Upper lobe of left lung (tissue), 6 donors: ENCODE measurements at regions not wholly inside any gene's neighbourhood (a gene's known extent, or its start where the extent isn't known, plus 50 kb on each side); places are given as distances from the start of the nearest gene placed in this dataset.

Experiments
- ATAC-seq, 2 donors: fragments of 200-7000 bp; cut with Tn5 transposase; one replicate each; pipeline ENCODE4 v1.9.1; 2022; ENCODE audit warnings: mild to moderate bottlenecking in 2 of 2, moderate library complexity in 2 of 2; ENCODE audit not compliant: low FRiP score in 2 of 2
- DNase-seq, 2 donors: peaks; one replicate each; pipeline ENCODE4 v3.0.0-alpha.2; 2019 to 2020
- H3K27ac ChIP-seq, 4 donors: fragments of 200-600 bp; sonication (generic); one replicate each; pipeline ENCODE4 v1.5.1; 2016 to 2019
- H3K27me3 ChIP-seq, 4 donors: fragments of 200-600 bp; sonication (generic); one replicate each; pipeline ENCODE4 v1.5.1; 2017 to 2019
- H3K36me3 ChIP-seq, 4 donors: fragments of 200-600 bp; sonication (generic); one replicate each; pipeline ENCODE4 v1.5.1; 2016 to 2019
- H3K4me1 ChIP-seq, 4 donors: fragments of 200-600 bp; sonication (generic); one replicate each; pipeline ENCODE4 v1.5.1; 2018 to 2019
- H3K4me3 ChIP-seq, 4 donors: fragments of 200-600 bp; sonication (generic); one replicate each; pipeline ENCODE4 v1.5.1; 2017 to 2019; ENCODE audit warnings: mild to moderate bottlenecking in 2 of 4, moderate library complexity in 1 of 4
- H3K9me3 ChIP-seq, 4 donors: fragments of 200-600 bp; sonication (generic); one replicate each; pipeline ENCODE4 v1.5.1; 2018 to 2019
- EP300 ChIP-seq, 4 donors: sonication (generic); formaldehyde crosslinking; IDR thresholded peaks; one replicate each; pipeline ENCODE4 v1.5.1; 2017; ENCODE audit warnings: antibody characterized with exemption in 4 of 4, control low read depth in 2 of 4
- POLR2A ChIP-seq, 4 donors: fragments of 450-650 bp; IDR thresholded peaks; one replicate each; pipeline ENCODE4 v1.5.1; 2016 to 2017; ENCODE audit warnings: antibody characterized with exemption in 4 of 4, mild to moderate bottlenecking in 2 of 4
- POLR2AphosphoS5 ChIP-seq, 2 donors: sonication (generic); formaldehyde crosslinking; IDR thresholded peaks; one replicate each; pipeline ENCODE4 v1.5.1; 2017; ENCODE audit warnings: antibody characterized with exemption in 2 of 2
- WGBS, 2 donors: methylation state at CpG; one replicate each; pipeline ENCODE4 v1.1.5; 2017 to 2018; 5-methylcytosine and 5-hydroxymethylcytosine counted together
- TF ChIP-seq, protein P1 (sequence below), 6 experiments: fragments of 450-650 bp in 4 of 6; fragments of 200-600 bp in 2 of 6; sonication (generic) in 2 of 6; IDR thresholded peaks; one replicate each; pipeline ENCODE4 v1.5.1; 2016 to 2019; ENCODE audit warnings: antibody characterized with exemption in 6 of 6
- donor health status: DM: no; HTN: no; CAD: no; lungs with moderate emphysema.
- donor health status: DM: no; HTN: yes; CAD: no; lungs with severe emphysema.

DNA sequence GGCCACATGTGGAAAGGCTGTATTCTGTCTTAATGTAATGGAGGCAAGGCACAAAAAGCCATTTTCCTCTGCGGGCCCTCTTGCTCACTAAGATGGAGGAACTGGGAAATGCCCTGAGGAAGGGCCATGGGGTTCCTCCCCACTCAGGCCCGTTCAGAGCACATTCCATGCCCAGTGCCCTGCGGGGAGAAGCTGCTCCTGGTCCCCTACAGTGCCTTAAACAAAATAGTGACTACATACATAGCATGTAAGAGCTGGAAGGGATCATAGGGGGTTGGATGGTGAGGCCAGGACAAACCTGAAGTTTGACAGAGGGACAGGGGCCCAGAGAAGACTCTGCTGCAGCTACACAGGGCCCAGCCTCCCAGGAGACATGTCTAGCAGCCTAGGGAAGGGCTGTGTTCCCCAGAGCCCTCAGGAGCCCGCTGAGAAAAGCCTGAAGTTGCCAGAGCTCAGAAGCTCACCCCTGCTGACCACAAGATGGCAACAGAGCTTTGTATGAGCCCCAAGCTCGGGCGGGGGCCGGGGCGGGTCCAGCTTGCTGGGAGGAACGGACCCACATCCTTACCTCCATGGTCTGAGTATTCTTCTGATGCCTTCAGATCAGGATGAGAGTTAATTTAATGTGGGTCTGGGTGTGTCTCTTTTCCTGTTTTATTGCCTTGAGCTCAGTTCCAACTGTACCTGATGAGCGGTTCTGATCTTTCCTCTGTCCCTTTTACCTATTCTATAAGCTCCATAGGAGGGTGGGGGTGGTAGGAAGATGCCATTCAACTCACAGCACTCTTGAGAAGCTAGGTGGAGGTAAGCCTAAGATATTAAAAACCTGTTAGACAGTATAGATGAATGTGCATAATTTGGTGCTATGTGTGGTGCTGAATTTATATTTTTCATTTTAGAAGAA is 242.9 kb downstream of the CDC5L start:
- H3K4me3 ChIP-seq: no peak overlapping the region
- TF ChIP-seq EP300 (IDR thresholded peaks at IDR 0.05) (no peak), POLR2A (IDR thresholded peaks at IDR 0.05) (no peak), POLR2AphosphoS5 (IDR thresholded peaks at IDR 0.05) (no peak)
- TF ChIP-seq, protein P1, sequence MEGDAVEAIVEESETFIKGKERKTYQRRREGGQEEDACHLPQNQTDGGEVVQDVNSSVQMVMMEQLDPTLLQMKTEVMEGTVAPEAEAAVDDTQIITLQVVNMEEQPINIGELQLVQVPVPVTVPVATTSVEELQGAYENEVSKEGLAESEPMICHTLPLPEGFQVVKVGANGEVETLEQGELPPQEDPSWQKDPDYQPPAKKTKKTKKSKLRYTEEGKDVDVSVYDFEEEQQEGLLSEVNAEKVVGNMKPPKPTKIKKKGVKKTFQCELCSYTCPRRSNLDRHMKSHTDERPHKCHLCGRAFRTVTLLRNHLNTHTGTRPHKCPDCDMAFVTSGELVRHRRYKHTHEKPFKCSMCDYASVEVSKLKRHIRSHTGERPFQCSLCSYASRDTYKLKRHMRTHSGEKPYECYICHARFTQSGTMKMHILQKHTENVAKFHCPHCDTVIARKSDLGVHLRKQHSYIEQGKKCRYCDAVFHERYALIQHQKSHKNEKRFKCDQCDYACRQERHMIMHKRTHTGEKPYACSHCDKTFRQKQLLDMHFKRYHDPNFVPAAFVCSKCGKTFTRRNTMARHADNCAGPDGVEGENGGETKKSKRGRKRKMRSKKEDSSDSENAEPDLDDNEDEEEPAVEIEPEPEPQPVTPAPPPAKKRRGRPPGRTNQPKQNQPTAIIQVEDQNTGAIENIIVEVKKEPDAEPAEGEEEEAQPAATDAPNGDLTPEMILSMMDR (IDR thresholded peaks at IDR 0.05): peak in 2 of 6 experiments; percentile 23 to 28
- no peaks in the 10 kb centered on the region for H3K27me3 ChIP-seq
- H3K36me3 ChIP-seq: no peaks in the 10 kb centered on the region
- ATAC-seq (peak in 1 of 2 donors; percentile 37), DNase-seq (peak in 1 of 2 donors; percentile 84)
- H3K9me3 ChIP-seq: no peaks in the 10 kb centered on the region
- 19 to 27% methylated on average over 8 to 10 of the region's 10 CpGs for WGBS, 2 donors
- no peak overlapping the region for H3K27ac ChIP-seq
- peaks cover 0 to 4% (median 0%) of the 10 kb centered on the region in 4 donors for H3K4me1 ChIP-seq

DNA sequence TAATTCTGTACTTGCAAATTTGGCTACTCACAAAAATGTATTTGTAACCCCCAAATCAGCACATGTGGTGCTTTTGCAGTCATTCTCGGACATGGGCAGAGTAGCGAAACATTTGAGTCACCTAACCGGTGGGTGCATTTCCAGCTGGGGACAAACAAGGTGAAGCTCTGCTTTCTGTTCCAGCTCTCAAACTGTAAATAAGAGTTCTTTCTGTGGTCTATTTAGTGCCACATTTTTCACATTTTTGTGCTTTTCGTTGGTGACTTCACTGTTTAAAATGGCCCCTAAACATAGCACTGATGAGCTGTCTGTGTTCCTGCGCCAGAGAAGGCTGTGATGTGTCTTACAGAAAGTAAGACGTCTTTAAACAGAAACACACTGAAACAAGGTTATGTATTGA is 244.5 kb downstream of the CDC5L start:
- peaks cover 0 to 1% (median 0%) of the 10 kb centered on the region in 4 donors for H3K4me1 ChIP-seq
- H3K36me3 ChIP-seq: no peaks in the 10 kb centered on the region
- H3K27ac ChIP-seq: no peak overlapping the region
- H3K4me3 ChIP-seq: no peak overlapping the region
- TF ChIP-seq POLR2AphosphoS5 (IDR thresholded peaks at IDR 0.05): no peak
- TF ChIP-seq POLR2A (IDR thresholded peaks at IDR 0.05): no peak
- no peaks in the 10 kb centered on the region for H3K9me3 ChIP-seq
- ATAC-seq: no peak
- no peaks in the 10 kb centered on the region for H3K27me3 ChIP-seq
- WGBS, 2 donors: 79 to 80% methylated on average over 6 of the region's 6 CpGs
- no peak for DNase-seq

DNA sequence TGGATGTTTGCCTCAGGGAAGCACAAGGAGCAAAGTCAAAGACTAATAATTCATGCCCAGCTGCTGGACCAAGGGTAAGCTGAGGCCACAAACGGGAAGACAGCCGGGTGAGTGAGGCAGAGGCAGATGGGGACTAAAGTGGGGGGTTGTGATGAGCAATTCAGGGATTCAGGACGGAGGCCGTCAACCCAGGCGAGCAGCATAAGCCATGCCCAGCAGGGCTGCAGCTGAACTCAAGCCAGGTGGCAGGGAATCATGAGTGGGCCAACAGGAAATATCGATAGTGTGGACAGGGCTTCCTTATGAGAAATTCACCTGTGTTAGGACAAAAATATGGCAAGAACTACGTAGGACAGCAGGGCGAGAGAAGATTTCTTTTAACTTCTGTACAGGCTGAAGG is 246.8 kb downstream of the CDC5L start:
- Histone ChIP-seq H3K4me3 (no peak overlapping the region), H3K9me3 (no peaks in the 10 kb centered on the region), H3K4me1 (no peaks in the 10 kb centered on the region), H3K27me3 (no peaks in the 10 kb centered on the region), H3K36me3 (no peaks in the 10 kb centered on the region), H3K27ac (no peak overlapping the region)
- WGBS, 2 donors: 89 to 93% methylated on average over 8 of the region's 8 CpGs
- ATAC-seq: no peak
- TF ChIP-seq, protein P1 (IDR thresholded peaks at IDR 0.05): no peak
- TF ChIP-seq POLR2AphosphoS5 (IDR thresholded peaks at IDR 0.05) (no peak), EP300 (IDR thresholded peaks at IDR 0.05) (no peak)
- no peak for DNase-seq

DNA sequence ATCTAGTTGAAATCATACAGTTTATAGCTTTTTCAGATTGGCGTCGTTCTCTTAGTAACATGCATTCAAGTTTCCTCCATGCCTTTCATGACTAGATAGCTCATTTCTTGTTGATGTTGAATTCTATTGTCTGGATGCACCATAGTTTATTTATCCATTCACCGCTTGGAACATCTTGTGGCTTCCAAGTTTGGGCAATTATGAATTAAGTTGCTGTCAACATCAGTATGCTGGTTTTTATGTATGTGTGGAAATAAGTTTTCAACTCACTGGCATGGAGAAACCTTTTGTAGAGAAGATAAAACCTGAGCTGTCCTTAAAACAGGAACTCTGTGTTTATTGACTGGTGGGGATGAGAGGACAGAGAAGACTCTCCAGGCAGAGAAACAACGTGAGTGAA is 248.0 kb downstream of the CDC5L start:
- DNase-seq (no peak), ATAC-seq (no peak)
- H3K9me3 ChIP-seq: no peaks in the 10 kb centered on the region
- no peaks in the 10 kb centered on the region for H3K36me3 ChIP-seq
- no peak overlapping the region for H3K27ac ChIP-seq
- H3K4me1 ChIP-seq: no peaks in the 10 kb centered on the region
- 60 to 73% methylated on average over 4 of the region's 4 CpGs for WGBS, 2 donors
- TF ChIP-seq POLR2AphosphoS5 (IDR thresholded peaks at IDR 0.05) (no peak), POLR2A (IDR thresholded peaks at IDR 0.05) (no peak), EP300 (IDR thresholded peaks at IDR 0.05) (no peak)
- TF ChIP-seq, protein P1 (IDR thresholded peaks at IDR 0.05): no peak
- H3K27me3 ChIP-seq: no peaks in the 10 kb centered on the region
- no peak overlapping the region for H3K4me3 ChIP-seq

DNA sequence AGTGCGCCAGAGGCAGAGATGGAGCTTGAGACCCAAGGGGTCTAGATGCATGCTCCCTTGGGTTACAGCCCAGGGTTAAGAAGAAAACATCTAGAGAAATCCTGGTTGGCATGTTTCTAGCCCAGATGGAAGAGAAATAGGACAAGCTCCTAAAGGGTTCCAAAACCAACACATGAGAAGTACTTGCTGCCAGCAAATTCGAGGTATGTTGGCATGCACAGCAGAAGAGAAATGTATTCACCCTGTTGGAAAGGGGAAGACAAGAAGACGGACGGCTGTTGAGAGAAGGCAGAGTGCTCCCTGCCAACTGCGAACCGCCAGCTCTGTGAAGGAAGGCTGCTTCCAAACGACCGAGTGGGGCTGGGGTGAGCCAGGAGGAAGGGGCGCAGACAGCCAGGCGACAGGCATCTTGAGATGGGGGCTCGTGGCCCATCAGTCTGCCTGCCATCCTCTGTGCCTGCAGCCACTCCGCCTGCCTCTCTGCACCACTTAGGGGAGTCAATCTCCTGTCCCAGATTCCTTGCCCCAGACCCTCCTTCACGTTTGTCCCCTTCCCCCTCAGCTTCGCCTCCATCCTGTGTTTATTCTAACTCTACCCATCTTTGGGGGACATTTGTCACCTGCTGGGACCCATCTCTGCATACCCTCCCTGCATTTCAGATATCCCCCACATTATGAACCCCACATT is 249.2 kb downstream of the CDC5L start:
- Histone ChIP-seq H3K27me3 (no peaks in the 10 kb centered on the region), H3K36me3 (no peaks in the 10 kb centered on the region), H3K9me3 (no peaks in the 10 kb centered on the region), H3K4me1 (no peaks in the 10 kb centered on the region), H3K4me3 (no peak overlapping the region), H3K27ac (no peak overlapping the region)
- TF ChIP-seq POLR2AphosphoS5 (IDR thresholded peaks at IDR 0.05) (no peak), EP300 (IDR thresholded peaks at IDR 0.05) (no peak), POLR2A (IDR thresholded peaks at IDR 0.05) (no peak)
- TF ChIP-seq, protein P1 (IDR thresholded peaks at IDR 0.05): no peak
- DNase-seq: peak in 1 of 2 donors; percentile 46
- no peak for ATAC-seq
- 68 to 69% methylated on average over 14 of the region's 14 CpGs for WGBS, 2 donors
